Brain pericyte (primary cell): ENCODE measurements at regions not wholly inside any gene's neighbourhood (a gene's known extent, or its start where the extent isn't known, plus 50 kb on each side); places are given as distances from the start of the nearest gene placed in this dataset.

Experiments used
- DNase-seq: peaks from one replicate; pipeline ENCODE4 v3.0.0-alpha.2; 2012; ENCODE audit warnings: low read depth, low spot score

- no peak for DNase-seq
Observed at GRCh38 chr1:226816576-226816975, 53.8 kb upstream of the PSEN2 start.

- peak; percentile 20 for DNase-seq
Observed at GRCh38 chr1:226814751-226815537, 55.5 kb upstream of the PSEN2 start.

- DNase-seq = no peak
Observed at GRCh38 chr1:226813671-226814591, 56.5 kb upstream of the PSEN2 start.

DNA sequence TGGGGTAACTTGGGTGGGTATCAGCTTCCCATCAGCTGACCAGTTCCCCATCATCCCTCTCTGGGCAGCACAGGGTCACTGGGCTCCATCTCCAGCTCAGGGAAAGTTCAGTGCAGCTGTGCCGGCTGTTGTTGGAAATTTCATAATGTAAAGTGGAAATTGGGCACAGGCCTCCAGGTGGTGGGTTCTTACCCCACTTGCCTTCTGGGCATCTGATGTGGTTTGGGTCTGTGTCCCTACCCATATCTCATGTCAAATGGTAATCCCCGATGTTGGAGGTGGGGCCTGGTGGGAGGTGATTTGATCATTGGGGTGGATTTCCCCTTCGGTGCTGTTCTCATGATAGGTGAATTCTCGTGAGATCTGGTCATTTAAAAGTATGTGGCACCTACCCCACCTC, 59.7 kb upstream of the PSEN2 start:
- no peak for DNase-seq

DNA sequence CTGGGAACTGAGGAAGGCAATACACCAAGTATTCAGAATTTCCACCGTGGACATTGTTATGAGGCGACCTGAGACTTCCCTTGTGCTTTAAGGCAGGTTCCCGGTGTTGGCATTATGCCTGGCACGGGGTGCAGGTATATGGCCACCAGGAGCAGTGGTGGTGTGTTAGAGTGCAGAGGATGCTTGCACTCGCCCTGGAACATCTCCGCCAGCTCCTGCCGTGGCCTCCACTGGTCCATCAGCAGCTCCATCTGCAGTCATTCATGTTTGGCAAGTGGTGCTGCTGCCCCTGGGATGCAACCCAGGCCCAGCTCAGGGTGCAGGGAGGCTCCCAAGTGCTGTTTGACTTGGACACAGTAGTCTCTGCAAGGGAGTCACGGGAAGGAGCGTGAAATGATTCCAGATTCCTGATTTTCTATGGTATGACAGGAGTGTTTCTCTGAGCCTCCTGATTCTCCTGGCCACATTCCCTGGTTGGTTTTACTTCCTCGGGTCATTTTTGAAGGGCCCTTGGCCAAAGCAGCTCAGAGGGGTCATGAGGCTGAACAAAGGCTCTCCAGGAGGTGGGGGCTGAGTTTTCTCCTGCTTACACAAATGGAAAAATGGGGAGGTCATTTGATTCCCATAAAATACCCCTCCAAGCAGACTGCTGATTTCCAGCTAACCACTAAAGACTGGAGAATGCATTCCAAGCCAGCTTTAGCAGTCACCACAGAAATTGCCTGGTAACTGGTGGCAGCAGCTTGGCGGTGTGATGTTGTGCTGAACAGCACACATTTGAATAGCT, 60.4 kb upstream of the PSEN2 start:
- DNase-seq = no peak

- DNase-seq = no peak
Observed at GRCh38 chr1:226808501-226808900, 61.9 kb upstream of the PSEN2 start.

DNA sequence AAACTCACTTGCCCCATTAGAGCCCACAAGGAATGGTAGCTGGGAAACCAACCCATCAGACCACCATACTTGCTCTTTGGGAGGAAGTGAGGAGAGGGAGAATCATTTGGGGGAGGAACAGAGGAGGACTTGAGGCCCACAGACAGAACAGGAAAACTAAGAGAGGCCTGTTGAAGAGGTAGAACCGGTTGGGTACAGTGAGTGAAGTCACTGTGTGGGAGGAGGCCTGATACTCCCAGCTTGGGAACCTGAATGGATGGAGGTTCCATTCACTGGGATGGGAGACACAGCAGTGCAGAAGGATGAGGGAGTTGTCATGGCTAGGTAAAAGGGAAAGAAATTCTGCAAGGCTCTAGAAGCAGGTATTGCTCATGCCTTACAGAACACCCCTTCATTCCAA, 63.4 kb upstream of the PSEN2 start:
- no peak for DNase-seq

- DNase-seq = no peak
Observed at GRCh38 chr1:226804907-226805759, 65.3 kb upstream of the PSEN2 start.

DNA sequence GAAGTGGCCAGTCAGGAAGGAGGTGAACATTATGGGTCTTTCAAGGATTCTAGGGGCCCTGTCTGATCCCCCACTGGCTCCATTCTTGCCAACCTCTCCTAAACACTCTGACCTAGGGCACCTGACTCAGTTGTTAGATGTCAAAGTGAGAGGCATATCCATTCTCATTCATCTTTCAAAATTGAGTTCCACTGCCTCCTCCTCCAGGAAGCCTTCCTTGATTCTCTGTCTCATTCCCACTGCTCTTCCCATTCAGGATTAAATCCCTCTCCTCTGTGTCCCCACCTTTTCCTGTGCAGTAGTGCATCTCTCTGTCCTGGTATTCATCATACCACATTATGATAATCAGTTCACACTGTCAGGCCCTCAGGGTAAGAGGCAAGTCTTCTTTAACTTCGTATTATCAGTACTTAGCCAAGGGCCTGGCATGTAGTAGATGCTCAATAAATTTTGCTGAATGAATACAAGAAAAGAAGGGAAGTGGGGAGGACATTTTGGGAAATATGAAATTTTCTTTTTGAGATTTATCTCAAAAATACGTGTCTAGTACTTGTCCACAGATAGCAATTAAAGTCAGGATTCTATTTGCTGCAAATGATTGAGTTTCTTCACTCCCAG, 61.8 kb upstream of the ITPKB start:
- DNase-seq = no peak

DNA sequence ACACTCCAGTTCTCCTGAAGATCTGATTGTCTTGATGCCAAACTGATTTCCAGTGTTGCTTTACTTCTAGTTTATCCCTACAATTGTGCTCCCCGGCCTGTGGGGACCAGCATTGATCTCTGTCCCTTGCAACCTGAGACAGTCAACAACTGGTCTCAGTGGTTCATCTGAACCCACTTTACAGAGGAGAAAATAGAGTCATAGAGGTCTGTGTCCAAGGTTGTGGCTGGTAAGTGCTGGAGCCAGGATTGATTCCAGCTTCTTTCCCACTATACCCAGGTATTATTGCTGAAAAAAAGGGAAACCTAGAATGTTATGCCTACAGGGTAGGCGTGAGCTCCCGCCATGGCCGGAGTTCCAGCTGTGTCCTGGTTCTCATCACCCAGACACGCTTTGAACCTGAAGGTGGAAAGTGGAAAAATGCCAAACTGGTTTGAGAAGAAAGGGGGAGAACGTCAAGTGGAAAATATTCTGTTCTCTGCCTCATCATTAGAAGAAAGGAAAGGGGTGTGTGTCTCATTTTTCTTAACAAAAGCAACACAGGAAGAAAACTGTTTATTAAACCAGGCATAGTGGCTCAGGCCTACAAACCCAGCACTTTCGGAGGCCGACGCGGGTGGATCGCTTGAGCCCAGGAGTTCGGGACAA, 60.7 kb upstream of the ITPKB start:
- no peak for DNase-seq

DNA sequence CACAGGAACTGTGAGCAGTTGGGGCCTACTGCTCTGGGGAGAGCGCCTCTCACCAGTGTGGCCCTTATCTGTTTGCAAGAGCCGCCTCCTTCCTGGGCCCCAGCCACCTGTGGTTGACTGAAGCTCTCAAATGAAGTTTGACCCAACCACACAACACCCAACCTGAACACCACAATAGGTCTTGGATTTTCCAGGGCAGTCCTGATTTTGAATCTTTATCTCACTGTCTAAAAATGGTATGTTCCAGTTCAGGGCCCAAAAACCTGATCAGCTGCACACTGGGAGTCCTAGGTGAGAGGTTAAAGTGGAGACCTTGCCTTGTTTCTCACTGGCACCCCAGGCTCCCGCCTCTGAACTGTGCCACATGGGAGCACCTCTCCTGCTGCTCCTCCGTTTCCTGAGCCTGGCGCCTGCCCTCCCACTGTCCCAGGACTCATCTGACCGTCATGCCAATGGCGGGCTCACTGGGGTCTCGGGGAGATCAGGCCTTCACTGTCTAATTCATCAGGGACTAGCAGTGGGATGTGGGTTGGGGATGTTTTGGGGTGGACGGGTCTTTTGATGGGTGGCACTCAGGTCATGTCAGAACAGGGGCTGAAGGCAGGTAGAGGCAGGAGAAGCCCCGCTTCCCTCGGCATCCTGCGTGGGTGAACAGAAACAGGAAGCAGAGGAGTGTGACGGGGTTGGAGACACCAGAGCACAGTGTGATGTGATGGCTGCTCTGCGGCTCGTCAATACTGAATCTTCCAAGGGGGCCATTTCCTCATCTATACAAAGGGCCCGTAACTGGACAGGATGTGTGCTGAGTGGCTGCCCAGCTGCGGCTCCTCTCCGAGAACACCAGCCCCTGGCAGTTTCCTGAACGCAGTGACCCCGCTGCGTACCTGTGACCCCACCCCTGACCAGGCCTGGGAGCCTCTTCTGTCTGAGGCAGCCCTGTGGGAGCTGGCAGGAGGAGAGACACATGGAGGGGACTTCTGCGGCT, 59.6 kb upstream of the ITPKB start:
- DNase-seq = no peak

DNA sequence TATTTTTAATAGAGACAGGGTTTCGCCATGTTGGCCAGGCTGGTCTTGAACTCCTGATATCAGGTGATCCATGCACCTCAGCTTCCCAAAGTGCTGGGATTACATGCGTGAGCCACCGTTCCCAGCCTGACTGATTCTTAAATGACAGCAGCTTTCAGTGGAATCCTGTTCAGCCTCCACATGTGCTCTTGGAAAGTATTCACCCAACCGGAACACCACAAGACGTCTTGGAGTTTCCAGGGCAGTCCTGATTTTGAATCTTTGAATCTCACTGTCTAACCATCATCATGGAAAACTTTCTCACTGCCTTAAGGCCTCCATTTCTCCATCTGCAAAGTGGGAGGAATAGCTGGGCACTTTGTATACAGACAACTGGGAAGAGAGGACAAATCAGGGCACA, 58.1 kb upstream of the ITPKB start:
- DNase-seq = no peak

DNA sequence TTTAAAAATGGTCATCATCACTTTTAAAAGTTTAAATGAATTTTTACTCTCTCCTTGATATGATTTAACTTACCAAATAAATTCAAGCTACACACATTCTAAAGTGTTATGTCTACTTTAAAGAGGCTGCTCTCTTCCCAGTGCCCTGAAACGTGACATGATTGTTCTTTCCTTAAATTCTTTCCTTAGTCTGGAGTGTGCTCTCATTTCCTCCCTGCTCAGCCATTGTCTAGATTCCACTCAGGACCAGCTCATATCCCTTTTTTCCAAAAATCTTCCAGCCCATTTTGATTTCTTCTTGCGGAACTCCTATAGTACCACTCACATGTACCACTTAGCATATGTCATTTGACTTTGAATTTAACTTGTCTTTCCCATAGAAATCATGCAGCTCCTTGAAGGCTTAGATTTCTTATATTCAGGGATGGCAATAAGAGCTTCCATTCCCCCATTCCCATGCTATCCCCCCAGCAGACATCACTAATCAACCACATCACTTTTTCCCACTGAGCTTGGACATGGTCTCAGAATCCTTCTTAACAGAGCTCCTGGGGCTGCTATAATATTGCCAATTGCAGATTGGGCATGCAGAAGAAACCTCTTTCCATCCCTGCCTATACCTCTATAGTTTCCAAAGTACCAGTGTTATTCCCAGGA, 54.7 kb upstream of the ITPKB start:
- DNase-seq = no peak

DNA sequence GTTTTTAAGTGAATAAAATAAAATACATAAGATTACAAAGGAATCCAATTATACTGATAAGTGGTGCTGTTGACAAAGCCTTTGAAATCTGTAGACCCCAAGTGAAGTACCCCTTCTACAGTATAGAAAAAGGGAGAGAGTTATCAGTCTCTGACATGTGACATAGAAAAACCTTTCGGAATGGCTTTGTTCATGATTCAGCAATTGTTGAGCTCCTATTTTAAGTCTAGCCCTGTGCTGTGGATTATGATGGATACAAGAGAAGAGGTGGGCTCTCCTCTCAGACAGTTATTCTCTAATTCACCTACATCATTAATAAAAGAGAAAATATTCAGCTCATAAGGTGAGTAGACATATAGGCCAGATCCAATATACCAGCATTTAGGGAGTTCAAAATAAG, 53.3 kb upstream of the ITPKB start:
- DNase-seq = no peak

- no peak for DNase-seq
Observed at GRCh38 chr1:226790545-226791181, 51.6 kb upstream of the ITPKB start.

DNA sequence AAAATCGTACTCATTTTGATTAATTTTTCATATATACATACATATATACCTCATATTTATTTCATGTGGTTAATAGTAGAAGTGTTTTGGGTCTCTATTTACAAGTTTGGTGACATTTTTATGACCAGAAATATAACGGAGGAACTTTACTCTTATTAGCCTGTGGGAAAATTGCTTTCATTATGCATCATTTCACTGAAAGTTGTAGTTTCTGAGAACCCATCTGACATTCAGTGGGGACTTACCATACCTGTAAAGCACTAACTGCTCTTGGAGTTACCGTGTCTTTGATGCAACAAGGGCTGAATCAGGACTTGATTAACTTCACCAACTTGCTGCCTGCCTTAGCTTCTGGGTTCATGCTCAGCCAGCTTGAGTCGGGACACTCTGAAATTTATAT, 49.9 kb upstream of the ITPKB start:
- no peak for DNase-seq
